GM19468 (cell line): ENCODE measurements at regions not wholly inside any gene's neighbourhood (a gene's known extent, or its start where the extent isn't known, plus 50 kb on each side); places are given as distances from the start of the nearest gene placed in this dataset.

Source experiments
- ATAC-seq: cut with Tn5 transposase; IDR thresholded peaks from one replicate; pipeline ENCODE4 v1.9.1; 2021; ENCODE audit warnings: mild to moderate bottlenecking, moderate library complexity, moderate number of reproducible peaks; ENCODE audit not compliant: unreplicated experiment; ENCODE audit errors: extremely low read depth

DNA sequence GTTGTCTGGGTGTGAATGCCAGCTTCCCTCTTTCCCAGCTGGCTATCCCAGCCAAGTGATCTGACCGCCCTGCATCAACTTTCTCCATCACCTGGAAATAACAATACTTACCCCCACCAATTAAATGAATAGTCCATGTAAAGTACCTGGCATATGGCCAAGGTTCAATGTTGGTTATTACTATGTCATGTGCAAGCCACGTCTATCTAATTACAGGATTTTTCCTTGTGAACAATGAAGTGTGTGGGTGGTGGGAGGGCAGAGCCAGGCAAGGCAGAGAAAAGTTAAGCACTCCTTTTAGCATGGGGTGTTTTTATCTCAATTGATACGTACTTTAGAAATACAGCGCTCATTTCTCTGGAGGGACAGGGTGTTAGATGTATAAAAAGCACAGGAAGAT lies 121.1 kb downstream of the NHLRC3 start:
- ATAC-seq = no peak

DNA sequence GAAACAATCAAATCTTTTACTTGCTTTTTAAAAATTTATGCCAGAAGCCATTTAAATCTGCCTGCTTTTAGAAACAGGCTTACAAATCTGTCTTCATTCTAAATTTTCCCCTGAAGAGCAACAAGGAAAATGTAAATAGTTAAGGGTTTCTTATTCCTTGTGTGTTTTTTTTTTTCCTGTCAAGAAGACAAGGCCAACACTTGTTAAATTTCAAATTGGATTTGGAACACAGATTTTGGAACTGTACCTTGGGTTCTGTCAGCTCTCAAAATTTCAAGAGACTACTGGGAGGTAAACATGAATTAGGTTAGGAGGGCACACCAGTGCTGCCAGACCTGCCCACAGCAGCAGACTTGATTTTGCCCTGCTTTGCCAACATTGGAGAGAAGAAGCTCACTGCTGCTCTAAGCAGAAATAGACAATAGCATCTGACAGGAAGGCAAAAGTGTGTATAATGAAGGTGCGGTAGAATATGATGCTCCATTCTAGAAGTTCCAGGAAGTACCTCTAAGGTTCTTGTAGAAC lies 121.7 kb downstream of the NHLRC3 start:
- ATAC-seq = no peak

DNA sequence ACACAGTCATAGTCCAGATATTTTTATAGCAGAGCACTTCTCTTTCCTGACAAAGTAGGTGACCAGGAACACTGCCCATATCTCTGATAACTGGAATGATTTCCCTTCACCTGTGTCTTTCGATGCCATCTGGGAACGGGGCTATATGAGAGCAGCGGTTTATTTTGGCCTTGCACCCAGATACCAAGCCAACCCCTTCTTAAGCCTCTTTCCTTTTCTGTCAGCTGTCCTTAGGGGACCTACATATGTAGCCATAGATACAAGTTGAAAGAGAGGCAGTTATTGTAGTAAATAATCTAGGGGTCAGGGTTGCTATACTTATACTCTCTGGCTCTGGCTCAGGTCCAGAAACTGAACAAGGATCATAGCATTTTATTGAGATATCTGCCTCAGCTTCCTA lies 128.8 kb downstream of the NHLRC3 start:
- ATAC-seq = no peak

DNA sequence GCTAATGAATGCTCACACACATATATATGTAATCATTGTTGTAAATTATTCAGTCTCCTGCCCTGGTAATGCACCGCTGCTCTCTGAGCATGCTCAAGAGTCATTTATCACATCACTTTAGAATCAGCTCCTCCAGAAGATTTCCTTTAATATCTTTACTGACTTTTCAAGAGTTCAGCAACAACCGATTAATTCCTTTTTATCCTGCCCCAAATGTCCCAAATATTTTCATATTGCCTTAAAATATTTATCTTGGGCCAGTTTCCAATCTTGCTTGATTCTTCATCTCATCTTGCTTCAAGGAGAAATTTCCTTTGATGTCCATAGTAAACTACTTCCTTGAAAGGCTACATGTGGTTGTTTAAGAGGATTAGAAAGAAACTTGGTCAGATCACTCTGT lies 132.5 kb downstream of the NHLRC3 start:
- ATAC-seq = no peak

DNA sequence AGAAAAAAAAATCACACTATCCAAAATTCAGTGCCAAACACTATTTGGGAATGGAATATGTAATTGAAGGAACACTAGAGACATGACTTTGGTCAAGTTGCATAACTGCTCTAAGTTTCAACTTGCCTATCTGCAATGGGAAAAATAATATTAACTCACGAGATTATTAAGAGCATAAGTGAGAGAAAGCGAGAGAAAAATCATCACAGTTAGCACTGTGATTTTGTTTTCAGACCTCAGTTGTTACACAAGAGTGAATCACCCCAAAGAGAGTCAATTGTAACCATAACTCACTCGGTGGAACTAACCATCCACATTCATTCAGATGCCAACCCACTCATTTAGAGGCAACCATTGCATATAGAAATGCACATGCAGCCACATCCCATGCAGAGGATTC lies 147.1 kb downstream of the NHLRC3 start:
- no peak for ATAC-seq

DNA sequence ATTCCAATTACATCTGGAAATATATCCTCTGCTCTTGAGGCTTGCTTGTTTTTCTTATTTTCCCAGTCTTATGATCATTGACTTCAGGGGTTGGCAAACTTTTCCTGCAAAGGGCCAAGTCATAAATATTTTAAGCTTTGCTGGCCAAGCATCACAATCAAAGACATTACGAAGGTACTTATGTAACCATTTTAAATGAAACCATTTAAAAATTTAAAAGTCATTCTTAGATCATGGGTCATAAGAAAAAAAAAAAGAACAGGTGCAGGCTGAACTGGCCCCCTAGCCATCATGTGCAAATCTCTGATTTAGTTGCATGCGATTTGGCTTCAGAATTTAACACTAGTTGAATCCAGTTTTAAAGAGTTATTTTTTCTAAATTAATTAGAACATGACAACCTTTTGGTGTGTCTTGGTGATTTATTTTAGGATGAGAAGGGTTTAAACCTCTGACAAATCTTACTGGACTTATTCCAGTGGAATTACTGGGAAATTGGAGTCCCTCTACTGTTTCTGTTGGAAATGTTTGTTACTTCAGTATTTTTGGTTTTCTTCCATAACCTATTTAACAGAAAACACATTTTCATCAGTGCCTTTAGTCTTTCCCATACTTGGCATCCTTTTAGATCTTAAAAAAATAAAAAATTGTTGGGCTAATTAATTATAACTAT lies 148.1 kb downstream of the NHLRC3 start:
- no peak for ATAC-seq

DNA sequence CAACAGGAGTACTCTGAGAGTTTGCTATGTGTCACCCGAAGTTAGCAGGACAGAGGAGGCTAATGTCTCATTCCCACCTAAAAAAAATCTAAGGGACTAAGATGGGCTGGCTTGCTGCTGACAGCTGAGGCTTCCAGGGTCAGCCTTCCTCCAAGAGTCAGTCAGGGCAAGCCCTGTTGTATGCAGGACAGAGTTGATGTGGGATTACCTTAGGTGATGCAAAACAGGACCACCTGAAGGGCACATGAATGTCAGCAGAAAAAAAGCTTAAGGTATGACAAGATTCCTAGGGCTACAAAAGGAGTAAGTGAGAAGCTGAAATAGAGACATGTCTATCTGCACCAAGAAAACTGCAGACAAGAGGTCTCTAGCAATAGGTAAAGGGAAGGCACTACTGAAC lies 151.5 kb downstream of the NHLRC3 start:
- no peak for ATAC-seq

DNA sequence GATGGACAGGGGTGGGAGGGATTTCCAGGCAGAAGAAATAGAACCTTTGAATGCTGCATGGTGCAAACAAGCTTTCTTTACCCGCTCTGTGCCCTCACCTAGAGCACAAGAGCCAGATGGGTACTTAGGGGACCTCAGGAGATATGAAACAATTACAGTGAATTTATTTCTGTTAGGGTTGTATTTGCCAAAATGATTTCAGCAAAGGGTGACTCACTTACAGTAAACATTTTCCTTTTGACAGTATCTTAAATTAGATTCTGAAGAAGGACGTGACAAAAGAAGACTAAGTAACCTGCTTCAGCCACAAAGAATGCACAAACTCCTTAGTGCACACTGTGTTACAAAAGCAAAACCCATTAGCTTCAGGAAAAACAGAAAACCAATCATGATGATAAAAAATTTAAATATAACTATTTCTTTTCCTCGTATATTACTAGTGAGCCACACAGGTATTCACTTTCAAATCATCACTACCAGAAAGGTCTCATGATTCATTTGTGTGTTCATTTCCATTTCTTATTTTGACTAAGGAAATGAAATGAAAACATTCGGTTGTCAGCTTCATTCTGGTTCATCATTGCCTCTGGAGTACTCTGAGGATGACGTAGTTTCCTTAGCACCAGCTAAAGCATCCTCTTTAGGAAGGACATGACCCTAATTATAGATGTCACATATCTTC lies 158.8 kb downstream of the NHLRC3 start:
- no peak for ATAC-seq

DNA sequence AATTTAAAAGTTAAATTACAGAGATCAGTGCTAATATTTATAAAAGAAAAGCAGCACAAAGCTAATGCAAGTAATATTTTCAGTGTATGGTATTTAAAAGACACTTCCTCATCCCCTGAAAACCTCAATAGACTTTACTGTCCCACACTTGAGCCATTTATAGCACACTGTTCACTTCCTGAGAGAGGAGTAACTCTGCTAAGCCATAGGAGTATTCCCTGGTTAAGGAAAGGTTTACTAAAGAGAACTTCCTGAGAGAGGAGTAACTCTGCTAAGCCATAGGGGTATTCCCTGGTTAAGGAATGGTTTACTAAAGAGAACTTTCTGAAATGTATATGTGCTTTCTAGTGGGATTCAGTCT lies 159.4 kb downstream of the NHLRC3 start:
- ATAC-seq = no peak

DNA sequence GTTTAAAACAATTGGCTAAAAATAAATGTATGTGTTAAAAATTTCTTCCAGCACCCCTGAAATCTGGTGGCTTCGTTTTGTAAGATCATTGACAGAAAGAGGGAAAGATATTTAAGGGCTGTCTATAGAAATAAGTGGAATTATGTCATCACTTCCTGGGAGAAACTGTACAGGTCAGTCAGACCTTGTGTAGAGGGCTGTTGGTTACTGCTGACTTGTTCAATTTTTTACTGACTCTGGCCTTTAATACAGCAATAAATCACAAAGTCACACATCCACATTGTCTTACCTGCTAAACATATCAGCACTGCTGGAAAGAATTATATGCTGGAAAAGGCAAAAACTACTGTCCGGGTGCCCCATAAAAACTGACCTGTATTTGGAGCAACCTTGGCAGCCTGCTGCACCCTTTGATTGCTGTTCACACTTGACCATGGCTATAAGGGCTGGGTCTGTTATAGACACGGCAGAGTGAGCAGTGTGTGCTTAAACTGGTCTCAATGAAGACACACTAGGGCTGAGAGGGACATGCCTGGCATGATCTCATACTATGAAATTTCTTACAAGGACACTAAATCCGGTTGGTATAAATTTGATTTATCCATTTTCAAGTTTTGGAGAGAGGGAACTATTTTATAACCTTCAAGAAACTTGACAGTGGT lies 162.1 kb downstream of the NHLRC3 start:
- no peak for ATAC-seq

DNA sequence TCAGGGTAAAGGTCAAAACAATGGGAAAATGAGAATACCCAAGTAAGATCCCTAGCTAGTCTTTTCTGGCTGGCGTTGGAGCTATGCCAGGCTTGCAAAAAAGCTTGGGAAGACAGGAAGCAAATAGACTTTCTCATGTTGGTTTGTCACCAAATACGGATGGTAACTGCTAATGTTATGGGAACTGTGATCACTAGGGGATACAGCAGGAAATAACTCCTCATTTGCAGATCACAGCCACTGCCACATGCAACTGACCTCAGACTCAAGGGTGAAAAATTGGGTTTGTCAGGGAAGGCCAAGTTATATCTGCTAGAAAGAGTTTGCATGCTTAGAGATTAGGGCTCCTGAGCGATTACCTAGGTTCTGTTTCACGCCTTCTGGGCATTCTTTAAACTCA lies 162.9 kb downstream of the NHLRC3 start:
- ATAC-seq = no peak

DNA sequence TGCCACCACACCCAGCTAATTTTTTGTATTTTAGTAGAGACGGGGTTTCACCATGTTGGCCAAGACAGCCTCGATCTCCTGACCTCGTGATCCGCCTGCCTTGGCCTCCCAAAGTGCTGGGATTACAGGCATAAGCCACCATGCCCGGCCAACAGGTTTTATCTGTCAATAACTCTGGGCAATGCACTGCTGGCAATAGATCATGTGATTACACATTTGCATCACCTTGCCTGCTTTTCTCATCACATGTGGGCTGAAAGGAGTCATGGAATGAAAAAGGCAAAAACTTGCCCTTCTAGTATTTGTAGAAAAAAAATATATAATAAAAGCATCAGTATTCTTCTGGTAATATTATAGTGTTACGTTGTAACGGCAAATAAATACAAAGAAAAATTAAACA lies 164.5 kb downstream of the NHLRC3 start:
- ATAC-seq = no peak

DNA sequence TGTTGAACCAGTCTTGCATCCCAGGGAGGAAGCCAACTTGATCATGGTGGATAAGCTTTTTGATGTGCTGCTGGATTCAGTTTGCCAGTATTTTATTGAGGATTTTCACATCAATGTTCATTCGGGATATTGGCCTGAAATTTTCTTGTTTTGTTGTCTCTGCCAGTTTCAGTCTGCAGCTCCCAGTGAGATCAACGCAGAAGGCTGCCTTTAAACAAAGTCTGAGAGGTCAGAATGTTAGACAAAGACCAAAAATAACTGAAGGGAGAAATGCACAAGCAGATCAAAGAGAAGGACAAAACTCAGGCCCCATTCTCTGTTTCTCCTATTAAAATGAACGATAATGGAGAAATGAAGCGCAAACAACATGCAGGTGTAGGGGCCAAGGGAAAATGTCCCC lies 170.4 kb downstream of the NHLRC3 start:
- no peak for ATAC-seq

DNA sequence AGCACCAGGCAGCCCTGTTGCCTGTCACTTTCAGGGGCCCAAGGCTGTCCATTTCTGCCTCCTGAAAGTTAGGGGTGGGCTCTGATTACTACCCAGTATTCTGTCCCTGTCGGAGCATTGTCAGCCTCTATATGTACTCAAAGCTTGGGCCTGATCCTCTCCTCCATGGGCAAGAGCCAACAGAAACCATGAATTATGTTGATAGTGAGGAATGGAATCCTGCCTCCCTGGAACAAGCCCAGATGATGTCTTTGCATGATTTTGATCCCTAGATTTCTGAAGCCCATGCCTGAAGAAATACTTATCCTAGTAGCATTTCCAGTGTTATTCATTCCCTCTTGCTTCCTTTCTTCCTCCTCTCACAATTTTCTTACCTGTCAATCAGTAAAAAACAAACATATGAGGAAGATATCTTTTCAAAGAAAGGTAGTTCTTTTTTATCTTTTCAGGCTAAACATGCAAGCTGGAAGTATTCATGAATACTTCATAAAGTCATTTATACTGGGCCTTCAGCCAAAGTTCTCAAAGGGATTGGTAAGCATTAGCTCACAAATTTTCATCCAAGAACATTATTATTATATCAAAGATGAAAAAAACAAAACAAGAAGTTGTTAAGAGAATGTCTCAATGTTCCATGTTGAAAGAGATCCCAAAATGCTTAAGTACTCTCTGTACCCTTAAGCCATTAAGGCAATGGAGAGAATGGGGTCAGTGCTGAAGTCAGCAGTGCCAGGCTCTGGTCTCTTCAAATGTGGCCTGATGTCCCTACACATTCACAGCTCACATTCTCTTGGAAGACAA lies 171.7 kb downstream of the NHLRC3 start:
- ATAC-seq = no peak

DNA sequence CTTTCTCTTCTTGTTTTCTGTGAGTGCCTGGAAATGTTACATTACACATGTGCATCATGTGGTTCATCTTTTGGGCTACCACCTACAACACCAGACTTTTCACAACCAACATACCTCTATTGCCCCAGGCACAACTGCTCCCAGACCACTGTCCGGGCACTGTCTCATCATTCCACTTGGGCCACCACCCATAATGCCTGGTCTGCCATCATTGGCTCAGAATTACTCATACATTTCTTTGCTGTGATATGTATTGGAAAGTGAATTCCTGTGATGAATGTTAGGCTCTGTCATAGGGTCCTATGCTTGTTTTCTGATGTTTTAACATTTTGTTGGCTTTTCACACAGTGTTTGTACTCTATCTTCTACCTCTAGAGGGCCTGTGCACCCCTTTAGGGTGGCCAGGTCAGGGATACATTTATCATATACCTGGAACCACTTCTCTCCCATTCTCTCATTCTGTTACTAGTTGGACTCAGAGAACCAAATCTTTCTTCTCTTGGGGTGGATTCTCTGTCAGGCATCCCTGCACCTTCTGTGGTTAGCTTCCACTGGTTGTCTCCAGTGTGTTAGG lies 172.8 kb downstream of the NHLRC3 start:
- no peak for ATAC-seq

DNA sequence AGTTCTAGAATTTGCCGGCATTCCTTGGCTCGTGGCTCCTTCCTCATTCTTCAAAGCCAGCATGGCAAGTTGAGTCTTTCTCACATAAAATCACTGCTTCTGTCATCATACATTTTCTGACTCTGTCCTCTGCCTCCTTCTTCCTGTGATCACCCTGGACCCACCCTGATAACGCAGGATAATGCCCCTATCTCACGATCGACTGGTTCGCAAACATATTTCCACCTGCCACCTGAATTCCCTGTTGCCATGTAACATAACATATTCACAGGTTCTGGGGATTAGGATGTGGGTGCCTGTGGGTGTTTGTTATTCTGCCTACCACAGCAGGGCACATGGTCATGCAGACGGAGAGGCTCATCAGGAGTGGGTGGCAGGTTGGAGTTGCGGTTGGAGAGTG lies 177.7 kb downstream of the NHLRC3 start:
- no peak for ATAC-seq

DNA sequence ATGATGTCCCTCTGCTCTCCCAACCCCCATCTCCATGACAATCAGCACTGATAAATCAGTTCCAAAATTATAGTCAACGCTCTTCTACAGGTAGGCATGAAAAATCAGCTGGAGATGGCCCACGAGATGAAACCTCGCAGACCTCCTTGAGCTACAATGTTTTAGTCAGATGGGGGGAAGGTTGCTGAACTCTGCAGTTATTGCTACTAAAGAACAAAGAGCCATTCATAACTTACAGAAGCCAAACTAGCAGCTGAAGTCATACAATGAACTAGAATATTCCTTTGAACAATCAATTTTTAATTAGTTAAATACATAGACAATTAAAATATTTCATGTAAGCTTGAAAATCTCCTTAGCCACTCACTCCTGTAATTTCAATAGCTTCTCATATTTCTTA lies 179.2 kb downstream of the NHLRC3 start:
- ATAC-seq = no peak

DNA sequence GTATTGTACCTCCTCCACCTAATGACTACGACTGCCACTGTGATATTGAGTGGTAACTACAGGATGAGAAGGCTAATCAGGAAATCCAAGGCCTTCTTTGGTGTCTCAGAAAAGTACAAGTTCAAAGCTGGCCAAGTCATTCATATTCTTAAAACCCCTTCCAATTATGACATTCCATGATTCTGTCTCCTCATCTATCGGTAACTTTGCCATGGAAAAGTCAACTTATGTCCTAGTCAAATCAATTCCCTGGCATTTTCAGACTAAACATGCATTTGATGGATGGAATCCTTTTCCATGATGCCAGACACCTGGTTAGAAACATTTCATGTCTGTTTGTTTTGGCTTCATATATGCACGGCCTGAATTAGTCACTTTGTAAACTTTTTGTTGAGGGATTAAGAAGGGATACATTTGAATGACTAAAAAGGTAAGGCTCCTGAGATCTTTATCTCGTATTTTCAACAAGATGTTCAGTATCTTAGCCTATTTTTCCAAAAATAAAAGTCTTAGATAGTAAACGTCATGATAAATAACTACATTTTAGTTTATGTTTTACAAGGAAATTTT lies 186.5 kb downstream of the NHLRC3 start:
- no peak for ATAC-seq

DNA sequence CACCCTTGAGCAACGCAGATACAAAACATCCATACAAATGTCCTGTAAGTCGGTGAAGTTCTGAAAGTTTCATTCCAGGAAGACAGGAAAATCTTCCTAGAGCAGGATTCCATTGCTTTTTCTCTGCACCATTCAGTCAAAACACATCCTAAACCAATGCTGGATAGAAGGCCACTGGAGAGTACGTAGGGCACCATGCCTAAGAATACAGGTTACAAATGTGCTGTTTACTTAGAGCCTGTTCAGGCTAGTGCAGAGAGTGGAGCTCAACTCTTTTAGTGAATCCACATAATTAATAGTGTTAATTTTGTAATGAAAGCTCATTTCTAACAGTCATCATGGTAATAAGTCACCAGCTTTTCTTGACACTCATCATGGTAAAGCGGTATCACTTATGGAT lies 187.6 kb downstream of the NHLRC3 start:
- no peak for ATAC-seq

DNA sequence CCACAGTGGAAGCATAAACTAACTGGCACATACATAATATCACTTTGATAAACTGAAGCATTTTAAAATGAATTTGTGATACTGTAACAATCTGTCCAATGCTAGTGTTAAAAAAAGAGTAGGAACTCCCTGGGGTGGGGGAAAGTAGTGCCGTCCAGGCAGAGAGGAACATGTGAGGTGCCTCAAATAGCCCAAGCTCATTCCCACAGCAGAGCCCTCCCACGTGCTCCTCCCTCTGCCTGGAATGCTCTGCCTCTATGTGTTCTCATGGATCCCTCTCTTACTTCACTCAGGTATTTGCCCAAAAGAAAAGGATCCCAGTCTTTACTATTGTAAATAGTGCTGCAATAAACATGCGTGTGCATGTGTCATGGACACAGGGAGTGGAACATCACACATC lies 188.1 kb downstream of the NHLRC3 start:
- no peak for ATAC-seq
